AG04449 (cell line): ENCODE measurements at regions not wholly inside any gene's neighbourhood (a gene's known extent, or its start where the extent isn't known, plus 50 kb on each side); places are given as distances from the start of the nearest gene placed in this dataset.

Experiments used
- CTCF ChIA-PET: fragments of 350-600 bp; formaldehyde crosslinking; extraction: SDS; loops from one replicate; lab custom pipeline; 2021; ENCODE audit warnings: antibody characterized with exemption; lab: Yijun Ruan, JAX
- POLR2A ChIA-PET: fragments of 400-600, 350-600 bp; formaldehyde crosslinking; extraction: SDS; loops from one replicate; lab custom pipeline; 2020; ENCODE audit warnings: antibody characterized with exemption, inconsistent platforms; lab: Yijun Ruan, JAX
- DNase-seq: peaks from one replicate; pipeline ENCODE4 v3.0.0-alpha.2; 2010; ENCODE audit warnings: low read depth, low spot score
- H3K4me3 ChIP-seq: 2 replicates; pipeline ENCODE4 v1.5.1; 2011; ENCODE audit warnings: low read depth, mild to moderate bottlenecking, control low read depth, low read length
- CTCF ChIP-seq: IDR thresholded peaks from one replicate; pipeline ENCODE4 v1.5.1; 2011; ENCODE audit warnings: mild to moderate bottlenecking, moderate library complexity, low read length, control low read depth, inconsistent platforms; ENCODE audit not compliant: insufficient read depth; ENCODE audit errors: missing control alignments

- ChIA-PET POLR2A (no interaction called here), CTCF (no interaction called here)
- no peak for TF ChIP-seq CTCF
- no peak overlapping the region for H3K4me3 ChIP-seq
- no peak for DNase-seq
Measured at GRCh38 chr3:28743831-28744230, 395.2 kb upstream of the AZI2 start.

- no peak overlapping the region for H3K4me3 ChIP-seq
- ChIA-PET CTCF (no interaction called here), POLR2A (no interaction called here)
- TF ChIP-seq CTCF: no peak
- no peak for DNase-seq
Measured at GRCh38 chr3:28745436-28745835, 396.8 kb upstream of the AZI2 start.

GRCh38 chr3:28745916-28746617 is 397.4 kb upstream of the AZI2 start:
- no peak overlapping the region for H3K4me3 ChIP-seq
- no peak for TF ChIP-seq CTCF
- ChIA-PET CTCF (no interaction called here), POLR2A (no interaction called here)
- DNase-seq: no peak

GRCh38 chr3:28746990-28747389 is 398.4 kb upstream of the AZI2 start:
- no peak for TF ChIP-seq CTCF
- no peak for DNase-seq
- POLR2A ChIA-PET: no interaction called here
- CTCF ChIA-PET: no interaction called here
- H3K4me3 ChIP-seq: no peak overlapping the region

GRCh38 chr3:28751864-28752263 is 403.2 kb upstream of the AZI2 start:
- POLR2A ChIA-PET: no interaction called here
- H3K4me3 ChIP-seq: no peak overlapping the region
- CTCF ChIA-PET: no interaction called here
- no peak for TF ChIP-seq CTCF
- no peak for DNase-seq

- DNase-seq: no peak
- ChIA-PET CTCF (no interaction called here), POLR2A (no interaction called here)
- no peak for TF ChIP-seq CTCF
- H3K4me3 ChIP-seq: no peak overlapping the region
Measured at GRCh38 chr3:28752290-28752689, 403.7 kb upstream of the AZI2 start.
